CD14-positive monocyte (primary cell): ENCODE measurements at regions not wholly inside any gene's neighbourhood (a gene's known extent, or its start where the extent isn't known, plus 50 kb on each side); places are given as distances from the start of the nearest gene placed in this dataset.

Source experiments
- DNase-seq, 3 donors: peaks; one replicate each; pipeline ENCODE4 v3.0.0-alpha.2; 2011 to 2022
- H2AFZ ChIP-seq: 2 replicates; pipeline ENCODE4 v1.6.0; 2012; ENCODE audit warnings: mild to moderate bottlenecking, low read depth, low read length, inconsistent platforms; ENCODE audit not compliant: insufficient read depth, poor library complexity, severe bottlenecking
- H3K27ac ChIP-seq, 2 donors: 1 replicate in 1 of 2; 2 replicates in 1 of 2; pipeline ENCODE4 v1.5.1; 2012 to 2013; ENCODE audit warnings: low read length in 2 of 2, control low read depth in 1 of 2, inconsistent platforms in 1 of 2, low read depth in 1 of 2, mild to moderate bottlenecking in 1 of 2
- H3K27me3 ChIP-seq, 2 donors: one replicate each; pipeline versions ENCODE4 v1.6.0 to v1.6.1; 2011 to 2013; ENCODE audit warnings: low read length in 2 of 2; ENCODE audit not compliant: control insufficient read depth in 2 of 2, insufficient read depth in 2 of 2
- H3K36me3 ChIP-seq, 2 donors: replicated peaks in 1 of 2; 1 replicate in 1 of 2; 2 replicates in 1 of 2; pipeline versions ENCODE4 v1.5.1 to v1.6.1; 2012 to 2013; ENCODE audit warnings: low read length in 2 of 2, control low read depth in 1 of 2, inconsistent platforms in 1 of 2, mild to moderate bottlenecking in 1 of 2; ENCODE audit not compliant: insufficient read depth in 2 of 2, control insufficient read depth in 1 of 2
- H3K4me1 ChIP-seq, 2 donors: 1 replicate in 1 of 2; 2 replicates in 1 of 2; pipeline versions ENCODE4 v1.5.1 to v1.6.1; 2012 to 2013; ENCODE audit warnings: low read length in 2 of 2, control low read depth in 1 of 2, inconsistent platforms in 1 of 2, mild to moderate bottlenecking in 1 of 2, moderate library complexity in 1 of 2; ENCODE audit not compliant: insufficient read depth in 2 of 2, control insufficient read depth in 1 of 2
- H3K4me2 ChIP-seq: replicated peaks from 2 replicates; pipeline ENCODE3; 2012; ENCODE audit warnings: low read length, moderate library complexity, mild to moderate bottlenecking; ENCODE audit not compliant: poor library complexity, severe bottlenecking; ENCODE audit errors: extremely low read depth
- H3K4me3 ChIP-seq, 3 experiments: fragments of 200-600 bp in 1 of 3; sonication (generic) in 1 of 3; replicated peaks in 1 of 3; 1 replicate in 2 of 3; 2 replicates in 1 of 3; pipeline ENCODE4 v1.5.1; 2011 to 2013; ENCODE audit warnings: low read length in 3 of 3, mild to moderate bottlenecking in 3 of 3, control low read depth in 2 of 3, low read depth in 2 of 3, inconsistent platforms in 1 of 3, moderate library complexity in 1 of 3
- H3K79me2 ChIP-seq: 2 replicates; pipeline ENCODE4 v1.6.0; 2012; ENCODE audit warnings: mild to moderate bottlenecking, control low read depth, inconsistent platforms, low read length, moderate library complexity; ENCODE audit not compliant: insufficient read depth
- H3K9ac ChIP-seq: 2 replicates; pipeline ENCODE4 v1.6.0; 2017; ENCODE audit warnings: low read length, mild to moderate bottlenecking; ENCODE audit not compliant: insufficient read depth, poor library complexity, severe bottlenecking
- H3K9me3 ChIP-seq, 2 donors: replicated peaks in 1 of 2; 1 replicate in 1 of 2; 2 replicates in 1 of 2; pipeline versions ENCODE4 v1.5.1 to v1.6.1; 2012 to 2013; ENCODE audit warnings: low read length in 2 of 2, control low read depth in 1 of 2; ENCODE audit not compliant: control insufficient read depth in 1 of 2, insufficient read depth in 1 of 2
- H4K20me1 ChIP-seq: 2 replicates; pipeline ENCODE4 v1.6.0; 2012; ENCODE audit warnings: mild to moderate bottlenecking, low read length, control low read depth, moderate library complexity; ENCODE audit not compliant: insufficient read depth
- H3K27ac Mint-ChIP-seq, 7 donors: one replicate each; pipeline ENCODE4 v1.8.0; 2020; ENCODE audit warnings: mild to moderate bottlenecking in 7 of 7, mixed read lengths in 7 of 7, moderate library complexity in 6 of 7, inconsistent platforms in 2 of 7
- H3K27me3 Mint-ChIP-seq, 3 donors: one replicate each; pipeline ENCODE4 v1.8.0; 2021 to 2022; ENCODE audit warnings: low read depth in 3 of 3, mild to moderate bottlenecking in 3 of 3, mixed read lengths in 3 of 3, moderate library complexity in 3 of 3, inconsistent platforms in 1 of 3
- H3K36me3 Mint-ChIP-seq, 2 donors: one replicate each; pipeline ENCODE4 v1.8.0; 2020; ENCODE audit warnings: mixed read lengths in 2 of 2, inconsistent platforms in 1 of 2, mild to moderate bottlenecking in 1 of 2
- H3K4me1 Mint-ChIP-seq: one replicate; pipeline ENCODE4 v1.8.0; 2020; ENCODE audit warnings: mild to moderate bottlenecking, mixed read lengths
- H3K4me3 Mint-ChIP-seq, 2 donors: one replicate each; pipeline ENCODE4 v1.8.0; 2020; ENCODE audit warnings: mild to moderate bottlenecking in 2 of 2, mixed read lengths in 2 of 2, moderate library complexity in 1 of 2
- H3K9me3 Mint-ChIP-seq, 7 donors: one replicate each; pipeline ENCODE4 v1.8.0; 2020 to 2022; ENCODE audit warnings: mixed read lengths in 7 of 7, mild to moderate bottlenecking in 6 of 7, moderate library complexity in 6 of 7, inconsistent platforms in 2 of 7
- CTCF ChIP-seq: fragments of 200-600 bp; IDR thresholded peaks from one replicate; pipeline ENCODE4 v1.8.0; 2022; ENCODE audit warnings: antibody characterized with exemption, mild to moderate bottlenecking
- WGBS: methylation state at CpG from one replicate; pipeline ENCODE4 v1.1.5; 2013; ENCODE audit warnings: missing lambda C conversion rate; ENCODE audit not compliant: insufficient coverage; 5-methylcytosine and 5-hydroxymethylcytosine counted together
- intact Hi-C, 2 donors: fragments of 100-400 bp; cut with micrococcal nuclease; formaldehyde crosslinking; loops; one replicate each; pipeline versions ENCODE4 v1.15.0 to v1.15.1; 2023

GRCh38 chr12:90870971-90871725 is 83.8 kb downstream of the CCER1 start:
- Histone ChIP-seq H3K9ac (no peak overlapping the region), H3K27ac (no peak overlapping the region), H3K4me2 (no peak overlapping the region), H4K20me1 (no peaks in the 10 kb centered on the region), H3K27me3 (no peaks in the 10 kb centered on the region), H3K79me2 (no peaks in the 10 kb centered on the region), H3K9me3 (no peaks in the 10 kb centered on the region), H3K4me3 (no peak overlapping the region), H2AFZ (no peak overlapping the region), H3K4me1 (no peaks in the 10 kb centered on the region), H3K36me3 (no peaks in the 10 kb centered on the region)
- H3K4me3 Mint-ChIP-seq: no peak overlapping the region
- peaks cover 0 to under 1% (median 0%) of the 10 kb centered on the region in 3 donors for H3K27me3 Mint-ChIP-seq
- H3K27ac Mint-ChIP-seq: no peak overlapping the region
- H3K9me3 Mint-ChIP-seq: peaks cover 0 to 8% (median 0%) of the 10 kb centered on the region in 7 donors
- intact Hi-C loops: no loop called here
- H3K4me1 Mint-ChIP-seq: no peaks in the 10 kb centered on the region
- TF ChIP-seq CTCF: no peak
- no peaks in the 10 kb centered on the region for H3K36me3 Mint-ChIP-seq
- WGBS: no CpG with 5 or more reads among the region's 1 CpG
- no peak for DNase-seq

DNA sequence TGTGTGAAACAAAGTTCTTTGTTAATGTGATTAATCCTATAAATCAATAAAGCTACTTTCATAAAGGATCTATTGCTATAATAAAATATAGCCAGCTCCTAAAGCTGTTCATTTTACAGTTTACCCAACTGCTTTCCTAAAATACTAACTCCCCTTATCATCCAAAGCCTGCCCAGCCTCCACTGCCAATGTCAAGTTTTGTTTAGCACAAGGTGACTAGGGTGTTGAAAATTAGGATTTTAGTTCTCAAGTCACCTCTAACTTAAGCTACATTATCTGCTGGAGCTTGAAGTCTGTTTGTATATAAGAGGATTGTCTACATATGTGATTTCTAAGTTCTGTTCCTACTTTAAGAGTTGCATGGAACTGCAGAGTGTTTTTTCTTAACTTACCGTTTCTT is 86.3 kb downstream of the CCER1 start:
- Histone ChIP-seq H3K9me3 (no peaks in the 10 kb centered on the region), H3K27me3 (no peaks in the 10 kb centered on the region), H3K4me2 (no peak overlapping the region), H3K27ac (no peak overlapping the region), H3K36me3 (no peaks in the 10 kb centered on the region), H2AFZ (no peak overlapping the region), H4K20me1 (no peaks in the 10 kb centered on the region), H3K4me3 (no peak overlapping the region), H3K9ac (no peak overlapping the region), H3K4me1 (no peaks in the 10 kb centered on the region), H3K79me2 (no peaks in the 10 kb centered on the region)
- DNase-seq: no peak
- Mint-ChIP-seq H3K4me3 (no peak overlapping the region), H3K4me1 (no peaks in the 10 kb centered on the region), H3K36me3 (no peaks in the 10 kb centered on the region), H3K27ac (no peak overlapping the region), H3K9me3 (peaks cover 0 to 7% (median 0%) of the 10 kb centered on the region in 7 donors), H3K27me3 (peaks cover 0 to 2% (median 0%) of the 10 kb centered on the region in 3 donors)
- no CpG with 5 or more reads among the region's 1 CpG for WGBS
- TF ChIP-seq CTCF: no peak
- intact Hi-C loops: no loop called here
